ENCODE measurements at regions not wholly inside any gene's neighbourhood (a gene's known extent, or its start where the extent isn't known, plus 50 kb on each side); places are given as distances from the start of the nearest gene placed in this dataset.
"Not testable (repeated sequence)": the region's sequence is repeated elsewhere in the genome, so short reads cannot be mapped to it uniquely, and the experiment has no call there.

GRCh38 chr18:60319129-60319528, 53.4 kb downstream of the MC4R start:
- DNase-seq = no peak

- DNase-seq = no peak
These were observed 60.8 kb downstream of the MC4R start for GRCh38 chr18:60311676-60312360.

- no peak for DNase-seq
These were observed 76.9 kb downstream of the MC4R start for GRCh38 chr18:60295674-60296073.

- peak; percentile 12 to 27 for DNase-seq
These were observed 80.4 kb downstream of the MC4R start for GRCh38 chr18:60292186-60292585.

GRCh38 chr18:60279391-60279790, 93.2 kb downstream of the MC4R start:
- no peak for DNase-seq

DNA sequence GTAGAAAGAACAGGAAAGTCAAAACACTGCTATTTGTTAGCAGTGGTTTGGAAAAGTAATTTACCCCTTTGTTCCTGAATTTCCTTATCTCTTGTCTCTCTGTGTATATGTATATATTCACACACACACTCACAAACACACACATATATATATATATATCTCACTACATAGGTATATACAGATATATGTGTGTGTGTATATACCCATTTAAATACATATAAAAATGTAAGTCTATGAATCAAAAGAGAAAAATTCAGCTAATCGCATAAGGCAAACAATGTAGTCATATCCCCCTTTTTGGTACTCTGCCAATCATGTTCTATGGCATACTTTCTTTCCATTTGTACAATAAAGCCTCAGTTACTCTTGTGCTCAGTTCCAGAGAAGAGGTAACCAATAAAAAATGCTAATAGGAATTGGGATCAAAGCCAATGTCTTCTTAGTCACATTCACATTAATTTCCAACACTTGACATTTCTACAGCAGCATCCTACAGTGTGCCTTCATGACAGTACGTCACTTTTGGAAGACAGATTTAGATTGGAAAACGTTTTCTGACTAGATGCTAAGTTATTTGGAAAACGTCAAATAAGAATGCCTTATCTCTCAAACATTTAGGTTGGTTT, 94.6 kb downstream of the MC4R start:
- no peak for DNase-seq

- no peak for DNase-seq
These were observed 105.0 kb downstream of the MC4R start for GRCh38 chr18:60267391-60268058.

DNA sequence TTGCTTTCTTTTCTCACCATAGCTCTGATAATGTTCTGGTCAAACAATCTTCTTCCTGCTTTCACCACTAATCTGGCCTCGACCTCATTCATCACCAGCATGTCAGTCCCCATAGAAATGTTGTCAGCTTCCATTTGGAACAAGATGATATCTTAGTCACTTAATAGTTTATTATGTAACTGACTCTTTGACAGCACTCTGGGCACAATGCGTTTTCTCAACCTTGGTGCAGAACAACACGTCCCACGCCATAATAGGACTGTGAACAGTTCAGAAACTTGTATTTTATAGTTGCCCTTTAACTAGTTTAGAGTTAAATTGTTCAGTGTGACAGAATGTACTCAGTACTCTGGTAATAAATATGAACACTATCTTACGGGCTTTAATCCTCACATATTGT, 106.0 kb downstream of the MC4R start:
- DNase-seq = no peak

DNA sequence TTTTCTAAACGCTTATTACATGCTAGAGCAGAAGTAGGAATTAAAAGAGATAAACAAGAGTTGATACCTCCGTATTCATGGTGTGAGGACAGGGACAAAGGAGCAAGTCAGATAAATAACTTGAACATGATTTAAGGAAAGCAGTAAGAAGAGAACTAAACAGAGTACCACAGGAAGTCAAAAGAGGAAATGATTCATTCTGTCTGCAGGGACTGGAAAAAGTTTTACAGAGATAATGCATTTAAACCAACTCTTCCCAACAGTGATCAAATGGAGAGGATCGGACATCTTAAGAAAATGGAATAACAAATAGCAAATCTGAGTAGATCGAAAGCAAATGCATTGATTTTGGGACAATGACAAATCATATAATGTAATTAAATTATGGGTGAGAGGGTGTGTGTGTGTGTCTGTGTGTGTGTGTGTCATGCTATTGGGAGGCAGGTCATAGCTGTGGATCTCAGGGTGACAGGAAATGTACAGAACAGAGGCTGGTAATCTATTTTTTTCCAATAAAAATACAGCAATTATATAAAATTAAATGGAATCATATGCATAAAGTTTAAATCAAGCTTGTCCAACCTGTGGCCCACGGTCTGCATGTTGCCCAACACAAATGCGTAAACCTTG, 113.4 kb downstream of the MC4R start:
- DNase-seq = no peak

GRCh38 chr18:60249388-60249787, 123.2 kb downstream of the MC4R start:
- no peak for DNase-seq

- DNase-seq = no peak
These were observed 123.9 kb downstream of the MC4R start for GRCh38 chr18:60248336-60249330.

GRCh38 chr18:60247103-60247502, 125.5 kb downstream of the MC4R start:
- DNase-seq = no peak

DNA sequence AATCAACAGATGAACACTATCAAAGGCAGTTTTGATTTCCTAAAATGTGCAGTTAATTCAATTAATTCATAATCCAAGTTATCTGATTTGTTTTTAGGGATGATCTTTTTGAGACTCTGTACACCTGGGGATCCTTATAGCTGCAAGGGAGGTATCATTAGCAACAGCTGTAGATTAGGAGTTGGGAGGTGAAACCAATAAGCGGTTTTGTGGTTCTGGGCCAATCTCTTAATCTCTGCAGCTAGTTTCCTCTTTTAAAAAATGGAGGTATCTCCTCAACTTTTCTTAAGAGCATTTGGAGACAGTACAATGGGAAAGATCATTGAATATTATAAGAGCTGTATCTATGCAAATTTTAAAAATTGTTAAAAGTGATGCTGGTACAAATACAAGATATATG, 126.0 kb downstream of the MC4R start:
- no peak for DNase-seq

- no peak for DNase-seq
These were observed 127.5 kb downstream of the MC4R start for GRCh38 chr18:60245096-60245495.

GRCh38 chr18:60239024-60239710, 133.4 kb downstream of the MC4R start:
- DNase-seq = not testable (repeated sequence)

DNA sequence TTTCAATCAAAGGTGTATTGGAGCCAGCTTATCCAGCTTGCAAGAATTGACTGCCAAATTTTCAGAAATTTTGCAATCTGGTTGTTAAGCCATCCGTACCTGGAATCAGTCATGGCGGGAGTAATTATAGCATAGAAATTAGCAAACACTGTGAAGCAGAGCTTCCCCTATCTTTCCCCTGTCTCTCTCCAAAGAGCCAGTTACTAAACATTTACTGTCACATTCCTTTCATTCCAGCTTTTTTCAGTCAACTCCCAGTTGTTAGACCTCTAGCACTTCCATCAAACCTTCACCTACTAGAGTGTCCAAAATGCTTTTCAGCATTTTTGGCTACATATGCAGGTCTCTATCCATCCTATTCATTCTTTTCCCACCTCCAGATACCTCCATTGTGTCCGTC, 137.4 kb downstream of the MC4R start:
- no peak for DNase-seq

DNA sequence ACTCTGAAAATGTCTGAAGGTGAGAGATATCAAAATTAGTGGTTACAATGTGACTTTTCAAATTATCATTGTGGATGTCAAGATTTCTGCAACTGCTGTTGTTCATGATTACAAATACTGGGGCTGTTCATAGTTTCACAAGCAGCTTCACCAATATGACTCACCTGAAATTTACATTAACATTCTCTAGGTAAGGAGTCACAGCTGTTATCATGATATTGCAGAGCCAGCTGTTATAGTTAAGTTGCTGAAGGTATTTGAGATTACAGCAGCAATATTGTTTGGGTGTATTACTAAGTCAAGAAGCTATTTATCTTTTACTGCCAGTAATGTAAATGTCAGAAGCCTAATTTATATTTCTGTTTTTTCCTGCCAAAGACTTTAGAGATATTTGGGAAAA, 140.0 kb downstream of the MC4R start:
- DNase-seq = no peak

GRCh38 chr18:60228609-60229595, 143.7 kb downstream of the MC4R start:
- no peak for DNase-seq

DNA sequence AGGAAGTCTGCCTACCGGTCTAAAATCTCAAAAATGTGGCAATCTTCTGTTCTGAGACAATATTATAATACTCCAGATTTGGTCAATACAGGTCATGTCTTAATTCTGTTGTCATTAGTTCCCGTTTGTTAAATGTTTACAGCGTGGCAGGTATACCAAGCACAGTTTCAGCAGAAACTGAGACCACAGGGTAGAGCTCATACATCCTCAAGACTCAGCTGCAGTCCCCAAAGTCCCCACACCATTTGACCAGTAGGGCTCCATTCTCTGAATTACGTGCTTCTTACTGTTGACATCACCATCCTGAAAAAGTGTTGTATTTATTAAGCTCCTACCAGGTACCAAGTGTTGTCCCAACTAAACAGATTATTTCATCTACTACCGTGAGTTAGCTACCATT, 157.1 kb downstream of the MC4R start:
- no peak for DNase-seq

- no peak for DNase-seq
These were observed 163.5 kb downstream of the MC4R start for GRCh38 chr18:60209042-60209441.

- DNase-seq = no peak
These were observed 169.9 kb downstream of the MC4R start for GRCh38 chr18:60202708-60203107.

All from NCI-H2081 (cell line).